HL-60/S4 treated with retinoic acid at 250 ng/mL for 4 days and 3 days (cell line): ENCODE measurements at regions not wholly inside any gene's neighbourhood (a gene's known extent, or its start where the extent isn't known, plus 50 kb on each side); places are given as distances from the start of the nearest gene placed in this dataset.
"Not testable (repeated sequence)": the region's sequence is repeated elsewhere in the genome, so short reads cannot be mapped to it uniquely, and the experiment has no call there.

Experiments
- in situ Hi-C: fragments of 300-500 bp; cut with MboI; formaldehyde crosslinking; loops from 2 replicates; pipeline ENCODE4 v1.7.0; 2022; ENCODE audit warnings: low sequenced_read_pairs

GRCh38 chr1:218896202-218896601 lies 277.5 kb upstream of the LYPLAL1 start:
- in situ Hi-C loops: no loop called here

- in situ Hi-C loops: no loop called here
Observed at GRCh38 chr1:218898921-218899320, 274.8 kb upstream of the LYPLAL1 start.

DNA sequence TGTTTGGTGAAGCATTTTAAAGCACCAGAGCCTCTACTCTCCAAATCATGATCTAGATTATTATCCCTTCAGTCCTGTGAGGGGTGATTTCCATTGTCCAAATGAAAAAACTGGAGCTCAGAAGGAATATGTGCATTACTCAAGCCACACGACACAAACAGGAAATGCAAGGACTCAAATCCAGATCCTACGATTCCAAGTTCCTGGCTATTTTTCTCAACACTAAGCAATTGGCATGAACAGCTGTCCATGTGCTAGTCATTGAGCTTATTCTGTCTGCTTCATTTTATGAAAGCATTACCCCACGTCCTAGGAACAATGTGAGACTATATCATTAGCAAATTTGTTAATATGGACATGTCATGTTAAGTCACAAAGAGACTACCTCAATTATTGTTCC lies 273.1 kb upstream of the LYPLAL1 start:
- in situ Hi-C loops: no loop called here

- in situ Hi-C loops: no loop called here
Observed at GRCh38 chr1:218904416-218904815, 269.3 kb upstream of the LYPLAL1 start.

GRCh38 chr1:218916720-218917119 lies 257.0 kb upstream of the LYPLAL1 start:
- in situ Hi-C loops: no loop called here

- in situ Hi-C loops: no loop called here
Observed at GRCh38 chr1:218917656-218918055, 256.0 kb upstream of the LYPLAL1 start.

- in situ Hi-C loops: no loop called here
Observed at GRCh38 chr1:218925777-218926176, 247.9 kb upstream of the LYPLAL1 start.

- in situ Hi-C loops: no loop called here
Observed at GRCh38 chr1:218926631-218927030, 247.0 kb upstream of the LYPLAL1 start.

DNA sequence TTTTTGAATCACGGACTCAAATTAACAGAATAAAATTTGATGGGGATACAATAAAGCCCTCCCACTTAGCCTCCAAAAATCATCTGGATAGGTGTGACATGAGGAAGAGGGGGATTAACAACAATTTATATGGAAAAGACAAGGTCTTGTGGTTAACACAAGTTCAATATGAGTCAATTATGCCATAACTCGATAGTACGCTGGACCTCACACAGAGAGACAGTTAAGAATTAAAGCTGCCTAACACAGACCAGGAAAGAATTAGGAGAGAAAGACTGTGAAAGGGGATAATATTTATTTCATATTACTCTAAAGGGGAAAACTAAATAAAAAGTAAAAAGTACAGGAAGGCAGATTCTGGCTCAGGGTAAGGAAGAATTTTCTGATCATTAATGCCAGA lies 243.7 kb upstream of the LYPLAL1 start:
- in situ Hi-C loops: no loop called here

DNA sequence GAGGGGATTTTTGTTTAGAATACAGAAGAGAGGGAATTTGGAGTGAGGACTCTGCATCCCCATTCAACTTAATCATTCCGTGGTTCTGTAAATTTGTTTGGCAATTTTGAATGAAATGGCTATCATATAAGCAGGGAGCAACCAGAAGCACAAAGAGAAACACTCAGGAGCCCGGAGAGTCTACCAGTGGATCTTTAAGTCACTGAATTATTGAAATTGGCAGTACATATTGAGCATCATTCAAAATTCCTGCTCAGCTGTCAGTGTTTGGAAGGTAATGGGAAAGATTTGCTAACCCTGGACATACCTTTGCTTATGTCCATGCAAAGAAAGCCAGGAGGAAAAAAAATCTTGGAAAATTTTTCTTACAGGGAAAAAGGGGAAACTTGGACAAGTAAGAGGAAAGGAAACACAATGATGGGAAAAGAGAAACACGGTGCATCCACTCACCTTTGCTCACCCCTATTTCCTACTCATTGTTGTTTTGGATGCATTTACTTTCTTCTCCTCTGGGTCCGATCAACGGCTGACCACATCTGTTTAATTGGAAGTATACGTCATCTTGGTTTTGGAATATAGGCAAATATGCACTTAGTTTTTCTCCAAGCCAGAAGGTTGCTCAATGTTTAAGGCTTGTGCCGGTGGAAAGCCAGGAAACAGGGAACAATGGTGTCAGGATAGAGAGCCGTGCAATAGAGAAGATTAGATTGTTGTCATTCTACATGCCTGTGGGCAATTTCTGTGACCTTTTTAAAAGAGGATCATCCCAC lies 243.0 kb upstream of the LYPLAL1 start:
- in situ Hi-C loops: no loop called here

DNA sequence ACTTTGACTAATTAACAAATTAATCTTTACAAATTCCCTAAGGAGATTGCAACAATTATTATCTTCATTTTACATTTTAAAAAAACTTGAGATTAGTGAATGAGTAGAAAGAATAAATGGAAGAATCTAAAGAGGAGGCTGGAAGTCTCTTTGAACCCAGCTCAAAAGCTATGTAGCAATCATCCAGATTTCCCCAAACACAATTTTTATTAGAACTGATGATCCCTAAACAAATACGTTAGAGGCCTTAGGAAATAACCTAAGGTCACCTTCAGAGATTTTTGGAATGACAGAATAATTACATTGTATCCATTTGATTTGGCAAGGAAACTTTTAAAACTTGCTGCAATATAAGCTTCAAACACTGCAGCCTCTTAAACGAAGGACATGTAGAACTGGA lies 242.4 kb upstream of the LYPLAL1 start:
- in situ Hi-C loops: no loop called here

- in situ Hi-C loops: no loop called here
Observed at GRCh38 chr1:218933513-218933912, 240.2 kb upstream of the LYPLAL1 start.

- in situ Hi-C loops: not testable (repeated sequence)
Observed at GRCh38 chr1:218935408-218935807, 238.3 kb upstream of the LYPLAL1 start.

DNA sequence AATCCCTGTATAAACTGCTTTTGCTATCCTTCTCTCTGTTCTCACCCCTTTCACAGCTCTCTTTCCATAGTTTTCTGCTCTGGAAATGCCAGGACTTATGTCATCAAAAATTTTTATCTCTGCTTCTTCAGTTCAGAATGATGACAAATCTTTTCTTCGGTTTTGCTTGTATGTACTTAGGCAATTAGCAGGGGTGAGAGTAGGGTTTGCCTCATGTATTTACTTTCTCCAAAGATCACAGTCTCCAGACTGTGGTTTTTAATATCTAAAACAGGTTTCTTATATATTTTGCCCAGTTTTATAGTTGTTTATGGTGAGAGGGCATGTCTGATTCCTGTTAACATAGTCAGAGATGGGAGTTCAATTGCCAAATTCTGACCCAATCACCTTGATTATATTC lies 235.4 kb upstream of the LYPLAL1 start:
- in situ Hi-C loops: no loop called here

GRCh38 chr1:218939095-218939494 lies 234.6 kb upstream of the LYPLAL1 start:
- in situ Hi-C loops: no loop called here

- in situ Hi-C loops: no loop called here
Observed at GRCh38 chr1:218942431-218942830, 231.2 kb upstream of the LYPLAL1 start.

DNA sequence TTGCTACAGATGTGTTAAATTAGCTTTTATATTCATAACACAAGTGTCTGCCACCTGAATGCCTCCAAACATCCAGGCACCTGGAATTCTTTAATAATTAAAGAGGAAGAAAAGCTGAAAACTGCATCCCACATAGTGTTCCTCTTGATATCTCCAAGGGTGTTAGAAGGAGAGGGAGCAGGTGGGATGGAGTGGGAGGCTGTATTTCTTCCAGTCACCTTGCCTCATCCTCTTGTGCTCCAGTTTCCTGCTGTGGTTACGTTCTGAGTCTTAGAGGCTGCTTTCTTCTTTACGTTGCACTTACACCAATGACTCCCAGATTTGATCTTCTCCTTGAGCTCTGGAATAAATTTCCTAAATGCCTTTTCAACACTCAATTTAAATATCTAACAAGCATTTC lies 230.3 kb upstream of the LYPLAL1 start:
- in situ Hi-C loops: no loop called here

DNA sequence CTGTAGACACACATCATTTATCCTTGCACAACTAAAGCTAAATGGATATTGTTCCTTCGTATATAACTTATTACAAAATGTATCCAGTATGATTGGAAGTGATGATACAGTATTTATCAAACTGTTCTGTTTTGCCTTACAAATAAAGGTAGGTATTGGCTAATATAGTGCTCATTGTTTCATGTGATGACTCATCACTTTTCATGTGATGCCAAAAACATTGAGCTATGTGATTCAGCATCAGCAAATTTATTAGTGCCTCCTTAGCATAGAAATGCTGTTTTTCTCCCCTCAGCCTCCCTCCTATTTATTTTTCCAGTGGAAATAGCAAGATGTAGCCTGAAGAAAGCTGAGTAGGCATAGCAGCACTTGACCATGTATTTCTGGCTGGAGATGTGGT lies 228.6 kb upstream of the LYPLAL1 start:
- in situ Hi-C loops: no loop called here

GRCh38 chr1:218946147-218946546 lies 227.5 kb upstream of the LYPLAL1 start:
- in situ Hi-C loops: no loop called here

DNA sequence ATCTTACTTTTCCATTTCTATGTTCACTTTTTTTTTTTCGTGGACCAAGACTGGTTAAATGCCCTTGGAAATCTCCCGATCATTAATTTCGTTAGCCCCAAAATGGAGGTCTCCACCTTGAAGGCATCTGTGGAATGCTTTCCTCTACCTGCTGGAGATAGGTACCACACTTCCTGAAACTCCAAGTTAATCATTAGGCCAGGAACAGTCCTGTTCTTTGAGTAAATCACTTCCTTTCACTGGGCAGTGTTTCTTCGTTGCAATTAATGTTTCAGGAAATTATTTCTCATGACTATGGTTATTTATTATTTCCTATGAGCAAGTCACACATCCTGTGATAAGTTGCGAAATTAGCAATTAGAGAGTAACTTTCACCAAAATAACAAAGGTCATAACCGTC lies 225.2 kb upstream of the LYPLAL1 start:
- in situ Hi-C loops: no loop called here

DNA sequence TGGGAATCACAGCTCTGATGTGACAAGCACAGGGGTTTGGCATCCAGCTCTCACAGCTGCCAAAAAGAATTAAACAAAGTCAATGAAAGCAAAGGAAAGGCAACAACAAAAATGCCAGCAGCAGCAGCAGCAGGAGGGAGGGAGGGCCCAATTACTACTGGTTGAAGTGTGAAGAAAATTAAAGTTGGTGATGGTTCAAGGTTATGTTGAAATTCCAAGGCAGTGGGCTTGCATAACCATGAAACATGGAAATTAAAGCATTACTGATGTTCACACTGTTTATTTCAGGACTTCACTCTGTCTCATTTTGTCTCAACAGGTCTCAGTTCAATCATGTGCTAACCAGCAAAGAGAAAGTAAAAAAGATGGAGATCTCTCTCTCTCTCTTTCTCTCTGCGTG lies 220.3 kb upstream of the LYPLAL1 start:
- in situ Hi-C loops: no loop called here

DNA sequence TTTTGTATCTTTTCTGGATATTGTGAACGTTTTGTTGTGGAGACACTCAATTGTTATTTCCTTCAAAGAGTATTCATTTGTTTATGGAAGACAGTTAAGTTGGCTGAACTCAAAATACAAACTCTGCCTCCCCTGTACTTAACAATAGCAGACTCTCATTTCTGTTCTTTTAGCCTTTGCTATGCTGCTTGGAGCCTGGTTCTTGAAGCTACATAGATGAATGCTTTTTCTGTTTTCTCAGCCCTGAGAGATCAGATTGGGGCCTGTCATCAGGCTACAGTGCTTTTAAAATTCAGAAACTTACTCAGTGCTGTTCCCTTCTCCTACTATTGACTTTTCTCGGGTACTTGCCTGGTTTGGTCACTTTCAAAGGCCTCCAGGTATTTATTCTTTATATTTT lies 215.7 kb upstream of the LYPLAL1 start:
- in situ Hi-C loops: no loop called here

DNA sequence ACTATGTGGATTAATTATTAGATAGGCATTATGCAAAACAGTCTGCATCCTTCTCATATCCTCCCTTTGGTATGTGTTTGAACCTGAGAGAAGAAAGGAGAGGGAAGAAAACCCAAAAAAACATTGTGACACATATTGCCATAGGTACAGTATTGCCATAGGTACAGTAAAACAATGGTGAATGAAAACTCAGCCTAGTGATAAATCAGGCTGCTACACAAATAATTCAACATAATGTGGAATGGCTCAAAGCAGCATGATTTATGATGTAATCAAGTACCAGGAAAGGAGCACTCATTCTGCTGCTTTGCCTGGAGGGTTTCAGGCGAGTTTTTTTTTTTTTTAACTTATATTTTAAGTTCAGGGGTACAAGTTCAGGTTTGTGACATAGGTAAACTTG lies 213.9 kb upstream of the LYPLAL1 start:
- in situ Hi-C loops: no loop called here
